NCI-H2171 treated with DMSO at 0.1 percent for 48 hours (cell line): ENCODE measurements at regions not wholly inside any gene's neighbourhood (a gene's known extent, or its start where the extent isn't known, plus 50 kb on each side); places are given as distances from the start of the nearest gene placed in this dataset.
A peak's percentile ranks its signal among the peaks of the same experiment; 100 is the strongest.

Experiments used
- DNase-seq: peaks from one replicate; lab custom pipeline; 2025; lab: John Stamatoyannopoulos, UW

DNA sequence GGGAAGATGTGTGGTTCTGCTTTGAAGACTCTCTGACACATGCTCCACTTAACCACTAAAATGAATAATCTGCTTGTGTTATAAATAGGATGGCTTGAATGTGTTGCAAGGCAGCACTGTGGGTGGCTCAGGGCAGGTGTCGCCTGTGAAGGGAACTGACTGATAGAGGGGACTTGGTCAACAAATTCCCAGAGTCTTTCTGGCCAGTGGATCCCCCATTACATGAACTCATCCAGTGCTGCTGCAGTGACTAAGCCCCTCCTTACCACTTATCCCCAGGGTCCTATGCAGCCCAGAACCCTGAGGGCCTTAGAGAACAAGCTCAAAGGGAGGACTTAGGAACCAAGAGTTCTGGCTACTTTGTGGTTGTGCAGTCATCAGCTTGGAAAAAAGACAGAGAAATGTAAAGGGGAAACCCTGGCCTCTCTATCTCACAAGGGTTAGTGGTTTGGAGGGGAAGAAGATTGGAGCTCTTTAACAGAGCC is 226.2 kb upstream of the TNP1 start:
- DNase-seq, result no peak

DNA sequence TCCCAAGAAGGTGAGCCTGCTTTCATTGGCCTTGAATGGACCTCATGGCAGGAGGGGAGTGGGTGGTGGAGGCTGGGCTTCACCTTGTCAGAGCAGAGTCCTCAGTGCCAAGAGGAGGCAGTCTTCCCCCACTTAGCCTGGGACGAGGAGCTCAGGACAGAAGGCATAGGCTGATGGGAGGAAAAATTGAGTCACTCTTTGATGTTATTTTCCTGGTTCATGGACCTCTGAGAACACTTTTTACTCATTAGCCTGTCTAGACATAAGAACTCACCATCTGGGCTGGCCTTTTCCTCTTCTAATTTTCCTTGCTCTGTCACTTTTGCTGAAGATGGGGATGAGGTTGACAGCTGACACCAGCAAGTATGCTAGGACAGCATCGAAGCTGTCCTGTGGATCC is 225.7 kb upstream of the TNP1 start:
- no peak for DNase-seq

GRCh38 chr2:217081799-217082198 is 221.9 kb upstream of the TNP1 start:
- DNase-seq, result no peak

DNA sequence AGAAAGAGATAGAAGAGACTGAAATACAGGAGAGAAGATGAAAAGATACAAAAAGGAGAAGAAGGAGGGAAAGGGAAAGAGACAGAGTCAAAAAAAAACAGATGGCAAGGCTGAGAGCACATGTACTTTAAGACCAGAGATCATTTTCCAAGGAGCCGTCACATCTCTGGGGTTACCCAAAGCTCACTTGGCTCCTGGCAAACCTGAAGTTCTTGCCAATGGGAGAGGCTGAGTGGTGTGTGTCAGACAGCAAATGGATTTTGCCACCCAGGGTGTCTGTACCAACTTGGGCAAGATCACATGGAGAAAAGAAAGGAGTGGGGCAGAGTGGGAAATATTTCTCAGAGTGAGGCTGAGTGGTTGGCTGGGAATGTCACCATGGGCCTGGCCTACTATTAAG is 219.3 kb upstream of the TNP1 start:
- no peak for DNase-seq

GRCh38 chr2:217077831-217078407 is 218.1 kb upstream of the TNP1 start:
- DNase-seq, result no peak

- no peak for DNase-seq
Measured at GRCh38 chr2:217076657-217077232, 216.9 kb upstream of the TNP1 start.

DNA sequence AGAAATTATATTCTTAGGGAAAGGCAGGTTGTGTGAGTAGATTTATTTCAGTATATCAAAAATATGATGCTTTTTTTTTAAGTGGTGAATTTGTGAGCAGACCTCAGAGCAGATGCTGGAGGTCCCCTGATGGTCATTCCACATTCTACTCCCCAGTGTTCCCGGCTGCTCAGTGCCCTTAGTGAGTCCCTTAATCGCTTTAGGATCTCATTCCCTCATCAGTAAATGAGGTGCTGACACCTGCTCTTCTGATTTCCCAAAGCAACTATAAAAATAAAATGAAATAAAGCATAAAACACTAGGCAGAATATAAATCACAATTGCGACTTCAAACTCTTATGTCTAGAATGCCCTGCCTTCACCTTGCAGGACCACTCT is 216.2 kb upstream of the TNP1 start:
- no peak for DNase-seq

DNA sequence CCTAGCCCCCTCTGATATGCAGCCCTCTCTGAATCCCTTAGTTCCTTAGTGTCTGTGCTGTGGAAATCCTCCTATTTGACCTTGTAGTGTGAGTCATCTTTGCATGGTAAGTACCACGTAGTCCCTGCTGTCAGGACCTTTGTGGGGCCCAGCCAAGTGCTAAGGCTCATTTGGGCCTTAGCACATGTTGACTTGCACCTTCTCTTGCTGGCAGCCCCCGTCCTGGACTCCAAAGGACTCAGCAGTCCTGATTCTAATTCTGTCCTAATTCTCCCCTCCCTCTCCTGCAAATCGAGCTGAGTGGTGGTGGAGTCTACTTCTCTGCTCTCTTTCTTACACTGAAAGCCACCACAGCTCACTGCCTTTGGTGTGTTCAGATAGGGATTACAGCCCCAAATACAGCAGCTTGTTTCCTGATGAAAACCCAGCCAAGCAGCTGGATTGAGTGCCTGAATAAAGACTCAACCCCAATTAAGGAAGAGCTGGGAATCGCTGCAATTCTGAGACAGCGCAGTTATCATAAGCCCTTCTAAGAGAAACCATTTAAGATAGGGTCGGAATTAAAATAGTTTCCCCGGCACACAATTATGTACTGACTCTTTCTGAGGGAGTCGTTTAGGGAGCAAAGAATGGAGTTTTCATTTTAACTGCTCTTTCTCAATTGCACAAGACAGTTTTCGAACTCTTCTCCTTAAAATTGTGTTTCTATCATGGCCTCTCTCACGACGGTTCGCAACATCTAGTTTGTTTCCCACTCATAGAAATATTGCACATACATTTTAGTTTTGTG is 215.6 kb upstream of the TNP1 start:
- DNase-seq, result no peak

- no peak for DNase-seq
Measured at GRCh38 chr2:217074576-217075255, 214.9 kb upstream of the TNP1 start.

DNA sequence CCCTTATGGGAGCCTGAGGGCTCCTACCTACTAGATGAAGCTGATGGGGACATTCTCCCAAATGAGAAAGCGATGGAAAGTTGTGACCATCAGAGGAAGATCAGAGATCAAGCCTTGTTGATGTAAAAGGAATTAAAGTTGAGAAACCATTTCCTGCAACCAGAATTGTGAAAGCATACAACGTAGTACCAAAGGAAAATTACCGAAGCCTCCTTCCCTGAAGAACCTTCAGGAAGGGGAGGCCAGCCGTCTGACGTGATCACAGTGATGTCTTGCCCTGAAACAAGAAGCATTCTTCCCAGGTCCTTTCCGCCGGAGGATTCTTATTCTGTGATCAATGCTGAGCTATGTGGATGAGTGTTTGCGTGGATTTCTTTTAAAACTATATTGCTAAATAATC is 211.6 kb upstream of the TNP1 start:
- no peak for DNase-seq

GRCh38 chr2:217070611-217071010 is 210.7 kb upstream of the TNP1 start:
- DNase-seq, result no peak

GRCh38 chr2:217070043-217070430 is 210.2 kb upstream of the TNP1 start:
- no peak for DNase-seq

GRCh38 chr2:217069263-217070042 is 209.6 kb upstream of the TNP1 start:
- no peak for DNase-seq

GRCh38 chr2:217068677-217069250 is 208.9 kb upstream of the TNP1 start:
- DNase-seq, result no peak

DNA sequence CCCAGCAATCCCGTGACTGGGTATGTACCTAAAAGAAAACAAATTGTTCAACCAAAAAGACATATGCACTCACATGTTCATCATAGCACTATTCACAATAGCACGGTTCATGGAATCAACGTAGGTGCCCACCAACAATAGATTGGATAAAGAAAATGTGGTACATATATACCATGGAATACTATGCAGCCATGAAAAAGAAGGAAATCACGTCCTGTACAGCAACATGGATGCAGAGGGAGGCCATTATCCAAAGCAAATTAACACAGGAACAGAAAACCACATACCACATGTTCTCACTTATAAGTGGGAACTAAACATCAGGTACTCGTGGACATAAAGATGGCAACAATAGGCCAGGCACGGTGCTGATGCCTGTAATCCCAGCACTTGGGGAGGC is 207.9 kb upstream of the TNP1 start:
- DNase-seq, result no peak

- DNase-seq, result no peak
Measured at GRCh38 chr2:217066510-217067270, 206.8 kb upstream of the TNP1 start.

GRCh38 chr2:217065695-217066405 is 206.0 kb upstream of the TNP1 start:
- no peak for DNase-seq

DNA sequence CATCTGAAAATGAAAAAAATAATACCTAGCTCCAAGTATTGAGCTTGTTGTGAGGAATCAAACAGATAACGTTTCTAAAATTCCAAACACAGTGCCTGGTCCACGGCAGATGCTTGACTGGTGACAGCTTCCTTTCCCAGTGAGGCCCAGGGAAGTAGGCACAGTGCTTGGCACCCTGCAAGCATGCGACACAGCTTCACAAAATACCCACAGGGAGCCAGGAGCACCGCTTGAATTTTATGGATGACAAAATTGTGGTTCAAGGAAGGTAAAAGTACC is 205.1 kb upstream of the TNP1 start:
- DNase-seq, result no peak

GRCh38 chr2:217064234-217065011 is 204.6 kb upstream of the TNP1 start:
- no peak for DNase-seq

- peak; percentile 24 for DNase-seq
Measured at GRCh38 chr2:217063238-217063755, 203.4 kb upstream of the TNP1 start.
